Sigmoid colon (tissue), 4 donors: ENCODE measurements at regions not wholly inside any gene's neighbourhood (a gene's known extent, or its start where the extent isn't known, plus 50 kb on each side); places are given as distances from the start of the nearest gene placed in this dataset.

Source experiments
- CTCF ChIP-seq, 4 experiments: fragments of 450-650 bp in 3 of 4; fragments of 200-600 bp in 1 of 4; IDR thresholded peaks; one replicate each; pipeline ENCODE4 v1.5.1; 2016 to 2019; ENCODE audit warnings: antibody characterized with exemption in 4 of 4, mild to moderate bottlenecking in 3 of 4, moderate library complexity in 2 of 4
- POLR2AphosphoS5 ChIP-seq, 4 donors: sonication (generic); formaldehyde crosslinking; IDR thresholded peaks; one replicate each; pipeline ENCODE4 v1.6.1; 2017; ENCODE audit warnings: antibody characterized with exemption in 4 of 4

DNA sequence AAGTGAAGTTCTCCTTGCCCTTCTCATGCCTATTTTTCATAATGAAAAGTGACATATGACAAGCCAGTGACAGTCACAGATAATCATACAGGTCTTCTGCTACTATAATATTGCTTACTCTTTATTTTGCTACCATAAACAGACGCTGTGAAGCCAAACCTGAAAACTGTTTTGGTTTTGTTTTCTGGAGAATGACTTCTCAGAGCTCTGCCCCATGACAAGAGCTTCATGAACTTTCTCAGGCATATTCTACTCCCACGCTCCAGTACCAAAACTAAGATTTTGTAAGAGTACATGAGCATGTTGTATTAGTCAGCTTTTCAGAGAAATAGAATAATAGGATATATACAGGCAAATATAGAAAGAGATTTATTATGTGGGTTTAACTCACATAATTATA, 64.3 kb upstream of the VTCN1 start:
- no peak for TF ChIP-seq CTCF (IDR thresholded peaks at IDR 0.05)
- no peak for TF ChIP-seq POLR2AphosphoS5 (IDR thresholded peaks at IDR 0.05)
